GM11168 (cell line): ENCODE measurements at regions not wholly inside any gene's neighbourhood (a gene's known extent, or its start where the extent isn't known, plus 50 kb on each side); places are given as distances from the start of the nearest gene placed in this dataset.

Source experiments
- in situ Hi-C: fragments of 300-500 bp; cut with MboI; formaldehyde crosslinking; loops from one replicate; pipeline ENCODE4 v1.12.0; 2022; ENCODE audit warnings: low sequenced_read_pairs; ENCODE audit not compliant: unreplicated experiment

- in situ Hi-C loops = no loop called here
Measured at GRCh38 chr7:42522227-42522991, 285.4 kb upstream of the GLI3 start.

GRCh38 chr7:42511027-42511426 is 274.0 kb upstream of the GLI3 start:
- in situ Hi-C loops = no loop called here

GRCh38 chr7:42506097-42506496 is 269.1 kb upstream of the GLI3 start:
- in situ Hi-C loops = no loop called here

GRCh38 chr7:42502022-42502421 is 265.0 kb upstream of the GLI3 start:
- in situ Hi-C loops = no loop called here

- in situ Hi-C loops = no loop called here
Measured at GRCh38 chr7:42495256-42495655, 258.2 kb upstream of the GLI3 start.

- in situ Hi-C loops = no loop called here
Measured at GRCh38 chr7:42494736-42495135, 257.7 kb upstream of the GLI3 start.

GRCh38 chr7:42494199-42494710 is 257.2 kb upstream of the GLI3 start:
- in situ Hi-C loops = no loop called here

GRCh38 chr7:42493436-42494198 is 256.6 kb upstream of the GLI3 start:
- in situ Hi-C loops = no loop called here

GRCh38 chr7:42492920-42493319 is 255.9 kb upstream of the GLI3 start:
- in situ Hi-C loops = no loop called here

GRCh38 chr7:42491106-42491505 is 254.1 kb upstream of the GLI3 start:
- in situ Hi-C loops = no loop called here

- in situ Hi-C loops = no loop called here
Measured at GRCh38 chr7:42489299-42489698, 252.3 kb upstream of the GLI3 start.

- in situ Hi-C loops = no loop called here
Measured at GRCh38 chr7:42485301-42485766, 248.3 kb upstream of the GLI3 start.

GRCh38 chr7:42483886-42484285 is 246.9 kb upstream of the GLI3 start:
- in situ Hi-C loops = no loop called here

GRCh38 chr7:42479816-42480633 is 243.0 kb upstream of the GLI3 start:
- in situ Hi-C loops = no loop called here

GRCh38 chr7:42479452-42479815 is 242.4 kb upstream of the GLI3 start:
- in situ Hi-C loops = no loop called here

- in situ Hi-C loops = no loop called here
Measured at GRCh38 chr7:42478717-42479116, 241.7 kb upstream of the GLI3 start.

- in situ Hi-C loops = no loop called here
Measured at GRCh38 chr7:42476255-42476654, 239.2 kb upstream of the GLI3 start.

- in situ Hi-C loops = no loop called here
Measured at GRCh38 chr7:42475082-42475481, 238.1 kb upstream of the GLI3 start.

GRCh38 chr7:42473099-42473498 is 236.1 kb upstream of the GLI3 start:
- in situ Hi-C loops = no loop called here

- in situ Hi-C loops = no loop called here
Measured at GRCh38 chr7:42471573-42472174, 234.7 kb upstream of the GLI3 start.
